Heart right ventricle (tissue), 16 donors: ENCODE measurements at regions not wholly inside any gene's neighbourhood (a gene's known extent, or its start where the extent isn't known, plus 50 kb on each side); places are given as distances from the start of the nearest gene placed in this dataset.

Source experiments
- ATAC-seq, 8 donors: fragments of 200-7000 bp; cut with Tn5 transposase; one replicate each; pipeline ENCODE4 v1.9.1; 2020; ENCODE audit warnings: mild to moderate bottlenecking in 8 of 8, moderate library complexity in 8 of 8, moderate number of reproducible peaks in 1 of 8
- DNase-seq, 2 donors: peaks; one replicate each; pipeline ENCODE4 v3.0.0-alpha.2; 2020
- H3K27ac ChIP-seq, 10 donors: fragments of 200-600 bp; sonication (generic) in 2 of 10; one replicate each; pipeline versions ENCODE4 v1.5.0 to v1.8.0; 2020 to 2022; ENCODE audit warnings: mild to moderate bottlenecking in 3 of 10
- H3K27me3 ChIP-seq, 7 donors: fragments of 200-600 bp; one replicate each; pipeline ENCODE4 v1.8.0; 2021 to 2022; ENCODE audit warnings: mild to moderate bottlenecking in 2 of 7
- H3K36me3 ChIP-seq, 9 donors: fragments of 200-600 bp; sonication (generic) in 1 of 9; one replicate each; pipeline versions ENCODE4 v1.5.0 to v1.8.0; 2020 to 2022; ENCODE audit warnings: mild to moderate bottlenecking in 2 of 9
- H3K4me1 ChIP-seq, 9 donors: fragments of 200-600 bp; sonication (generic) in 1 of 9; one replicate each; pipeline versions ENCODE4 v1.5.0 to v1.8.0; 2020 to 2022; ENCODE audit warnings: mild to moderate bottlenecking in 4 of 9
- H3K4me3 ChIP-seq, 10 donors: fragments of 200-600 bp; sonication (generic) in 2 of 10; one replicate each; pipeline versions ENCODE4 v1.5.0 to v1.8.0; 2020 to 2022; ENCODE audit warnings: mild to moderate bottlenecking in 7 of 10, moderate library complexity in 2 of 10
- H3K9me3 ChIP-seq, 11 donors: fragments of 200-600 bp in 10 of 11; sonication (generic) in 2 of 11; one replicate each; pipeline versions ENCODE4 v1.5.0 to v1.8.0; 2013 to 2022; ENCODE audit warnings: mild to moderate bottlenecking in 2 of 11, control low read depth in 1 of 11, moderate library complexity in 1 of 11
- CTCF ChIP-seq, 9 donors: fragments of 200-600 bp; sonication (generic) in 2 of 9; IDR thresholded peaks; one replicate each; pipeline versions ENCODE4 v1.5.0 to v1.8.0; 2021 to 2022; ENCODE audit warnings: antibody characterized with exemption in 9 of 9, mild to moderate bottlenecking in 5 of 9, moderate library complexity in 1 of 9
- WGBS, 2 donors: extraction: QIAGEN DNeasy Blood & Tissue Kit; methylation state at CpG; one replicate each; pipeline ENCODE4 v1.1.7; 2013; ENCODE audit warnings: inconsistent platforms in 1 of 2; 5-methylcytosine and 5-hydroxymethylcytosine counted together
- intact Hi-C, 10 donors: fragments of 100-400 bp; cut with DNase I; formaldehyde crosslinking; loops; one replicate each; pipeline versions ENCODE4 v1.11.1 to v1.14.2; 2022
- donor health status: Arrhythmogenic right ventricular cardiomyopathy.
- donor health status: ischemic (EF 13 %, LVEDD 7.1; RV severe dilation, severe dysfunction).
- donor health status: healthy with polysubstance abuse.
- donor health status: DM: no; HTN: yes; CAD: no.
- donor health status: DM: no; HTN: no; CAD: no.
- donor health status: ischemic (EF 25% LVEDD 6.9; RV normal size, moderate dysfunction).
- donor health status: ischemic (EF 25% LVEDD 5.7; RV mildly dilated, moderate dysfunction).
- donor health status: healthy.
- donor health status: DM: yes; HTN: yes; CAD: no.
- donor health status: Ischemic cardiomyopathy.
- donor health status: ischemic (EF 35%, LVEDD 5.7; RV mildly dilated, moderate dysfunction).
- donor health status: nonischemic (EF 11% LVEDD 7.7; RV severe dilation, severe dysfunction).
- donor health status: DM: yes; HTN: yes; CAD: no.
- donor health status: PGD.
- donor health status: ischemic (EF 29% LVEDD 5.4; RV normal size, mild dysfunction).
- donor health status: nonischemic (EF 23%, LVEDD 6.1; RV moderate dilation, normal function).

- Histone ChIP-seq H3K9me3 (peaks cover 0 to 15% (median 0%) of the 10 kb centered on the region in 11 donors), H3K36me3 (no peaks in the 10 kb centered on the region), H3K27me3 (no peaks in the 10 kb centered on the region), H3K4me3 (no peak overlapping the region), H3K4me1 (no peaks in the 10 kb centered on the region), H3K27ac (no peak overlapping the region)
- intact Hi-C loops = no loop called here
- DNase-seq (no peak), ATAC-seq (no peak)
- 59 to 64% methylated on average over 3 of the region's 3 CpGs for WGBS, 2 donors
- no peak for TF ChIP-seq CTCF (IDR thresholded peaks at IDR 0.05)
Measured at GRCh38 chr14:43981135-43981768, 525.8 kb downstream of the FSCB start.

DNA sequence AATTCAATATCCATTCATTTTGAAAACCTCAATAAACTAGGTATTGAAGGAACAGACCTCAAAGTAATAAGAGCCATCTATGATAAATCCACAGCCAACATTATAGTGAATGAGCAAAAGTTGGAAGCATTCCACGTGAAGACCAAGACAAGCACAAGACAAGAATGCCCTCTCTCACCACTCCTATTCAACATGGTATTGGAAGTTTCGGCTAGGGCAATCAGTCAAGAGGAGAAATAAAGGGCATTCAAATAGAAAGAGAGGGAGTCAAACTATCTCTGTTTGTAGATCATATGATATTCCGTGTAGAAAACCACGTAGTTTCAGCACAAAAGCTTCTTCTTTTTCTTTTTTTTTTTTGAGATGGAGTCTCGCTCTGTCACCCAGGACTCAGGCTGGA lies 550.3 kb downstream of the FSCB start:
- WGBS, 2 donors = 85 to 90% methylated on average over 5 of the region's 5 CpGs
- no peak overlapping the region for H3K4me3 ChIP-seq
- no peaks in the 10 kb centered on the region for H3K4me1 ChIP-seq
- no peak for TF ChIP-seq CTCF (IDR thresholded peaks at IDR 0.05)
- H3K9me3 ChIP-seq = peaks cover 0 to 8% (median 0%) of the 10 kb centered on the region in 11 donors
- H3K36me3 ChIP-seq = no peaks in the 10 kb centered on the region
- no peak for DNase-seq
- intact Hi-C loops = no loop called here
- no peak overlapping the region for H3K27ac ChIP-seq
- H3K27me3 ChIP-seq = no peaks in the 10 kb centered on the region
- ATAC-seq = no peak

DNA sequence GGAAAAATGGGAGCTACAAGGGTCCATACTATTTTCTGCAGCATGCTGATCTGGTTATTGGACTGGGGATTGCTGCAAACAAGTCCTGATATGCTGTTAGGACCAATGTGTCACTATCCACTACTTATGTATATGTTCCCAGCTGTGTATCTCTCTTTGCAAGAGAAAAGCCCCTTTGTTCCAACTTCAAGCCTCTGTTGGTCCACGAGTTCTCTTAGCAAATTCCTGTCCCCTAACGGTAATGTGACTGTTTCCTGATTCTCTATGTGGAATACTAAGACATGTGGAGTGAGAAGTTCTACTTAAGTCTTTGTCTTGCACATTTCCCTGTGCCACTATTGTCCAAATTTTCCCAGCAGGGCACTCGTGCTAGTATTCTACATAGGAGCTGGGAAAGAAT lies 557.7 kb downstream of the FSCB start:
- ATAC-seq (no peak), DNase-seq (no peak)
- Histone ChIP-seq H3K27ac (no peak overlapping the region), H3K36me3 (no peaks in the 10 kb centered on the region), H3K4me1 (no peaks in the 10 kb centered on the region), H3K9me3 (peaks cover 0 to 3% (median 0%) of the 10 kb centered on the region in 11 donors), H3K4me3 (no peak overlapping the region), H3K27me3 (no peaks in the 10 kb centered on the region)
- intact Hi-C loops = no loop called here
- 37 to 40% methylated on average over 3 of the region's 3 CpGs for WGBS, 2 donors
- no peak for TF ChIP-seq CTCF (IDR thresholded peaks at IDR 0.05)

GRCh38 chr14:43939836-43940235 lies 567.2 kb downstream of the FSCB start:
- WGBS, 2 donors = 81 to 84% methylated on average over 11 of the region's 11 CpGs
- no peak overlapping the region for H3K4me3 ChIP-seq
- H3K27me3 ChIP-seq = no peaks in the 10 kb centered on the region
- intact Hi-C loops = no loop called here
- no peaks in the 10 kb centered on the region for H3K36me3 ChIP-seq
- DNase-seq = no peak
- no peak for TF ChIP-seq CTCF (IDR thresholded peaks at IDR 0.05)
- H3K9me3 ChIP-seq = peaks cover 0 to 19% (median 0%) of the 10 kb centered on the region in 11 donors
- H3K4me1 ChIP-seq = no peaks in the 10 kb centered on the region
- H3K27ac ChIP-seq = no peak overlapping the region
- no peak for ATAC-seq
